PC-9 (cell line): ENCODE measurements at regions not wholly inside any gene's neighbourhood (a gene's known extent, or its start where the extent isn't known, plus 50 kb on each side); places are given as distances from the start of the nearest gene placed in this dataset.

Experiments
- EZH2 ChIP-seq: fragments of 200-600 bp; sonication (generic); IDR thresholded peaks from 2 replicates; pipeline ENCODE4 v1.8.0; 2017; ENCODE audit warnings: antibody characterized with exemption, low read depth
- TF ChIP-seq, protein P1 (sequence below): fragments of 200-600 bp; sonication (generic); conservative IDR thresholded peaks from 2 replicates; pipeline ENCODE4 v1.6.1; 2017; ENCODE audit warnings: mixed run types, antibody characterized with exemption, mild to moderate bottlenecking, moderate library complexity

DNA sequence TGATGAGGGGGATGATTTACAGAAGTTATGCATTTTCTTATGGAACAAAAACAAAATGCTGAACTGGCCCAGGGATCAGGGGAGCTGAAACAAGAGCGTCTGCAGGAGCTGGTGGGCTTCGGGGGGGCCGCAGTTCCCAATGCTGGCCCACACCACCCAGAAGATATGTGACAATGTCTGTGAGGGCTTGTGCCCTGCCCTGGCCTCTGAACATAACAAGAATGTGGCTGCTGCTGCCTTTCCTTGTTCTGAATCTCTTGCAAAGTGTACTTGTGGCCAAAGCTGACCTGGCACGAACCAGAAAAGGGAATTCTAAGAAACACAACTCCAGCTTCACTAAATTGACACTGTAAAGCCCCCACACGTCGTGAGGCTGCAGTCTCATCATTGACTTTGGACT is 66.7 kb downstream of the SEC61B start:
- TF ChIP-seq, protein P1, sequence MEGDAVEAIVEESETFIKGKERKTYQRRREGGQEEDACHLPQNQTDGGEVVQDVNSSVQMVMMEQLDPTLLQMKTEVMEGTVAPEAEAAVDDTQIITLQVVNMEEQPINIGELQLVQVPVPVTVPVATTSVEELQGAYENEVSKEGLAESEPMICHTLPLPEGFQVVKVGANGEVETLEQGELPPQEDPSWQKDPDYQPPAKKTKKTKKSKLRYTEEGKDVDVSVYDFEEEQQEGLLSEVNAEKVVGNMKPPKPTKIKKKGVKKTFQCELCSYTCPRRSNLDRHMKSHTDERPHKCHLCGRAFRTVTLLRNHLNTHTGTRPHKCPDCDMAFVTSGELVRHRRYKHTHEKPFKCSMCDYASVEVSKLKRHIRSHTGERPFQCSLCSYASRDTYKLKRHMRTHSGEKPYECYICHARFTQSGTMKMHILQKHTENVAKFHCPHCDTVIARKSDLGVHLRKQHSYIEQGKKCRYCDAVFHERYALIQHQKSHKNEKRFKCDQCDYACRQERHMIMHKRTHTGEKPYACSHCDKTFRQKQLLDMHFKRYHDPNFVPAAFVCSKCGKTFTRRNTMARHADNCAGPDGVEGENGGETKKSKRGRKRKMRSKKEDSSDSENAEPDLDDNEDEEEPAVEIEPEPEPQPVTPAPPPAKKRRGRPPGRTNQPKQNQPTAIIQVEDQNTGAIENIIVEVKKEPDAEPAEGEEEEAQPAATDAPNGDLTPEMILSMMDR, result no peak
- TF ChIP-seq EZH2, result no peak
